ENCODE measurements at regions not wholly inside any gene's neighbourhood (a gene's known extent, or its start where the extent isn't known, plus 50 kb on each side); places are given as distances from the start of the nearest gene placed in this dataset.

GRCh38 chr11:115008799-115009198 lies 330.5 kb downstream of the NXPE2 start:
- TF ChIP-seq CTCF (IDR thresholded peaks at IDR 0.05; ENCODE audit: insufficient read depth, low read length, poor library complexity, severe bottlenecking) (no peak), EZH2phosphoT487 (conservative IDR thresholded peaks at IDR 0.05; ENCODE audit: low read length) (no peak)

Measured in SU-DHL-6 (cell line).